BJ (cell line): ENCODE measurements at regions not wholly inside any gene's neighbourhood (a gene's known extent, or its start where the extent isn't known, plus 50 kb on each side); places are given as distances from the start of the nearest gene placed in this dataset.

Experiments used
- CTCF ChIA-PET: fragments of 350-600 bp; formaldehyde crosslinking; extraction: SDS; loops from one replicate; lab custom pipeline; 2021; ENCODE audit warnings: antibody characterized with exemption, inconsistent platforms; lab: Yijun Ruan, JAX
- POLR2A ChIA-PET: fragments of 300-600 bp; sonication (Branson Sonifier 250); formaldehyde crosslinking; extraction: SDS; loops from one replicate; lab custom pipeline; 2021; ENCODE audit warnings: antibody characterized with exemption; lab: Charles Lee
- DNase-seq: peaks from one replicate; pipeline ENCODE4 v3.0.0-alpha.2; 2011; ENCODE audit warnings: low read depth
- H3K27me3 ChIP-seq: 2 replicates; pipeline ENCODE4 v1.6.0; 2011; ENCODE audit warnings: low read length; ENCODE audit not compliant: control insufficient read depth, insufficient read depth
- H3K36me3 ChIP-seq: 2 replicates; pipeline ENCODE4 v1.5.1; 2011; ENCODE audit warnings: low read length; ENCODE audit not compliant: control insufficient read depth, insufficient read depth
- H3K4me3 ChIP-seq: 2 replicates; pipeline ENCODE4 v1.5.1; 2011; ENCODE audit warnings: low read depth, mild to moderate bottlenecking, control low read depth, low read length
- CTCF ChIP-seq: IDR thresholded peaks from 2 replicates; pipeline ENCODE4 v1.5.1; 2011; ENCODE audit warnings: low read depth, mild to moderate bottlenecking, control low read depth, inconsistent platforms, low read length, moderate library complexity; ENCODE audit not compliant: insufficient read depth

DNA sequence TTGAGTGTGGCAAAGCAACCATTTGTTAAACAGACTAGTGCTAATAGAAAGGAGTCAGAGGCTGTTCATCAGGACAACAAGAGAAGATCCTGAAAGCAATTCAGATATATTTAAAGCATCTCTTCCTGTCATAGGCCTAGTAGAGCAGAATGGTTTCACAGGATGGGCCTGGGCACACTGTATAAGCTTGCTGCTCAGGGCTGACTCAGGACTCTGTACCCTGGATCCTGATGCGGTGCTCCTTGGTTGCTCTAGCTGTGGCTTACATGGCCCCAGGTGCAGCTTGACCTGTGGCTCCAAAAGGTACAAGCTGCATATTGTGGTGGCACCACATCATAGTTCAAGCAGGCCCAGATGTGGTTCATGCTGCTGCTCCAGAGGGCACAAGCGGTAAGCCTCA lies 313.4 kb downstream of the ETNK1 start:
- POLR2A ChIA-PET: no interaction called here

DNA sequence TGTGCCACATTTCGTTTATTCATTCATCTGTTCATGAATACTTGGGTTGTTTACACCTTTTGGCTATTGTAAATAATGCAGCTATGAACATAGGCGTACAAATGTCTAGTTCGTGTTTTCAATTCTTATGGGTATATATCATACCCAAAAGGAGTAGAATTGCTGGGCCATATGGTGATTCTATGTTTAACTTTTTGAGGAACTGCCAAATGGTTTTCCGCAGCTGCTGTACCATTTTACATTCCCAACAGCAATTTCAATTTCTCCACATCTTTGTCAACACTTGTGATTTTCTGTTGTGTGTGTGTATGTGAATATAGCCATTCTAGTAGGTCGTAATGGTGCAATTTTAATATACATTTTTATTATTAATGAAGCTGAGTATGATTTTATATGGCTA lies 326.2 kb downstream of the ETNK1 start:
- no peak for TF ChIP-seq CTCF
- ChIA-PET POLR2A (no interaction called here), CTCF (no interaction called here)
- Histone ChIP-seq H3K27me3 (no peaks in the 10 kb centered on the region), H3K4me3 (no peak overlapping the region), H3K36me3 (no peaks in the 10 kb centered on the region)
- DNase-seq: no peak

More for the DNA sequence above, 313.4 kb downstream of the ETNK1 start:
- DNase-seq: no peak
- CTCF ChIA-PET: no interaction called here
- TF ChIP-seq CTCF: no peak
- Histone ChIP-seq H3K36me3 (no peaks in the 10 kb centered on the region), H3K27me3 (no peaks in the 10 kb centered on the region), H3K4me3 (no peak overlapping the region)

- POLR2A ChIA-PET: no interaction called here
- CTCF ChIA-PET: no interaction called here
- H3K4me3 ChIP-seq: no peak overlapping the region
- H3K27me3 ChIP-seq: no peaks in the 10 kb centered on the region
- TF ChIP-seq CTCF: no peak
- H3K36me3 ChIP-seq: no peaks in the 10 kb centered on the region
- no peak for DNase-seq
Observed at GRCh38 chr12:22956690-22957089, 331.7 kb downstream of the ETNK1 start.

GRCh38 chr12:22967171-22967570 lies 342.2 kb downstream of the ETNK1 start:
- no peak for DNase-seq
- no peak for TF ChIP-seq CTCF
- CTCF ChIA-PET: no interaction called here

DNA sequence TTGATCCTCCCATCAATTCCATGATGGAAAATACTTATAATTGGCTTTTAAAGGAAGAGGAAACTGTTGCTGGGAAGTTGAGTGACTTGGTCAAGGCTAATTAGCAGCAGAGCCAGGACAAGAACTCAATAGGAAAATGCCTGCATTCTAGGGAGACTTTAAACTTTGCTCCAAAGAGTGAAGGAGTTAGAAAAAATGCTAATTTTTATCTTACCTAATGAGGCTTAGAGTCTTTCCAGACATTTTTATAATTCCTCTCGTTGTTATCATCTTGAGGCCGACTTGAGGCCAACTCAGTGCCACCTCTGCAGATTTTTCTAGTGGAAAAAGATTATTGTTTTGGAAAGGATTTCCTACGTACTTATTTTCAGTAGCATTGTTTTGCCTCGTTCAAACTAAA lies 344.6 kb downstream of the ETNK1 start:
- CTCF ChIA-PET: no interaction called here
- no peak for TF ChIP-seq CTCF
- POLR2A ChIA-PET: no interaction called here
- H3K4me3 ChIP-seq: no peak overlapping the region
- DNase-seq: no peak
- no peaks in the 10 kb centered on the region for H3K27me3 ChIP-seq
- no peaks in the 10 kb centered on the region for H3K36me3 ChIP-seq

More at GRCh38 chr12:22967171-22967570, 342.2 kb downstream of the ETNK1 start:
- Histone ChIP-seq H3K36me3 (no peaks in the 10 kb centered on the region), H3K27me3 (no peaks in the 10 kb centered on the region), H3K4me3 (no peak overlapping the region)
- POLR2A ChIA-PET: no interaction called here
